Sigmoid colon (tissue), 4 donors: ENCODE measurements at regions not wholly inside any gene's neighbourhood (a gene's known extent, or its start where the extent isn't known, plus 50 kb on each side); places are given as distances from the start of the nearest gene placed in this dataset.

ENCODE experiments used
- EP300 ChIP-seq, 4 donors: sonication (generic); formaldehyde crosslinking; IDR thresholded peaks; one replicate each; pipeline ENCODE4 v1.6.1; 2017; ENCODE audit warnings: antibody characterized with exemption in 4 of 4
- POLR2A ChIP-seq, 2 donors: fragments of 450-650 bp; IDR thresholded peaks; one replicate each; pipeline ENCODE4 v1.6.1; 2016; ENCODE audit warnings: antibody characterized with exemption in 2 of 2, mild to moderate bottlenecking in 2 of 2, moderate library complexity in 2 of 2
- POLR2AphosphoS5 ChIP-seq, 4 donors: sonication (generic); formaldehyde crosslinking; IDR thresholded peaks; one replicate each; pipeline ENCODE4 v1.6.1; 2017; ENCODE audit warnings: antibody characterized with exemption in 4 of 4
- TF ChIP-seq, protein P1 (sequence below), 4 experiments: fragments of 450-650 bp in 3 of 4; fragments of 200-600 bp in 1 of 4; IDR thresholded peaks; one replicate each; pipeline ENCODE4 v1.5.1; 2016 to 2019; ENCODE audit warnings: antibody characterized with exemption in 4 of 4, mild to moderate bottlenecking in 3 of 4, moderate library complexity in 2 of 4

DNA sequence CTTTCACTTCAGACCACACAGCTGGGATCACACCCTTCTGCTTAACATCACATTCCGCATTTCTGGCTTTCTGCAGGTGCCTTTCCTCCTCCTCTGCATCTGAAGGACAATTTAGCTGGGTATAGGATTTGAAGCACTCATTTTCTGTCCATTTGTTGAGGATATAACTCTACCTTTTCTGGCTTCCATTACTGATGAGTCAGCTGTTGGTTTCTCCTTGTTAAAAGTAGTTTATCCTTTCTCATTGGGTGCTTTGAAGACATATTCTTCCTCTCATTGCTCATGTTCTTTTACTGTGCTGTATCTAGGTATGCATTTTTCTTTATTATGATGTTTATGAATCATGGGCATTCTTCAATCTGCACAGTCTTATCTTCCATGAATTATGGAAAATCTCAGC lies 199.3 kb upstream of the SOX1 start:
- TF ChIP-seq, protein P1, sequence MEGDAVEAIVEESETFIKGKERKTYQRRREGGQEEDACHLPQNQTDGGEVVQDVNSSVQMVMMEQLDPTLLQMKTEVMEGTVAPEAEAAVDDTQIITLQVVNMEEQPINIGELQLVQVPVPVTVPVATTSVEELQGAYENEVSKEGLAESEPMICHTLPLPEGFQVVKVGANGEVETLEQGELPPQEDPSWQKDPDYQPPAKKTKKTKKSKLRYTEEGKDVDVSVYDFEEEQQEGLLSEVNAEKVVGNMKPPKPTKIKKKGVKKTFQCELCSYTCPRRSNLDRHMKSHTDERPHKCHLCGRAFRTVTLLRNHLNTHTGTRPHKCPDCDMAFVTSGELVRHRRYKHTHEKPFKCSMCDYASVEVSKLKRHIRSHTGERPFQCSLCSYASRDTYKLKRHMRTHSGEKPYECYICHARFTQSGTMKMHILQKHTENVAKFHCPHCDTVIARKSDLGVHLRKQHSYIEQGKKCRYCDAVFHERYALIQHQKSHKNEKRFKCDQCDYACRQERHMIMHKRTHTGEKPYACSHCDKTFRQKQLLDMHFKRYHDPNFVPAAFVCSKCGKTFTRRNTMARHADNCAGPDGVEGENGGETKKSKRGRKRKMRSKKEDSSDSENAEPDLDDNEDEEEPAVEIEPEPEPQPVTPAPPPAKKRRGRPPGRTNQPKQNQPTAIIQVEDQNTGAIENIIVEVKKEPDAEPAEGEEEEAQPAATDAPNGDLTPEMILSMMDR (IDR thresholded peaks at IDR 0.05) = no peak
- TF ChIP-seq POLR2A (IDR thresholded peaks at IDR 0.05) = no peak
- no peak for TF ChIP-seq EP300 (IDR thresholded peaks at IDR 0.05)
- no peak for TF ChIP-seq POLR2AphosphoS5 (IDR thresholded peaks at IDR 0.05)
